IMR-90 (cell line): ENCODE measurements at regions not wholly inside any gene's neighbourhood (a gene's known extent, or its start where the extent isn't known, plus 50 kb on each side); places are given as distances from the start of the nearest gene placed in this dataset.

Source experiments
- ATAC-seq: fragments of 200-7000 bp; cut with Tn5 transposase; 2 replicates; pipeline ENCODE4 v1.9.1; 2020; ENCODE audit warnings: low read depth, mild to moderate bottlenecking, moderate library complexity
- BruUV-seq: library from RNA; stranded (reverse); fragments of 400-500 nt; replicated peaks from 2 replicates; lab custom pipeline; 2021; lab: Mats Ljungman, UMichigan
- CTCF ChIA-PET: fragments of 300-600 bp; formaldehyde crosslinking; extraction: SDS; loops from one replicate; lab custom pipeline; 2021; ENCODE audit warnings: antibody characterized with exemption; lab: Yijun Ruan, JAX
- POLR2A ChIA-PET: fragments of 300-600 bp; sonication (Branson Sonifier 250); formaldehyde crosslinking; loops from one replicate; lab custom pipeline; 2022; ENCODE audit warnings: antibody characterized with exemption; ENCODE audit not compliant: unreplicated experiment; lab: Charles Lee
- DNase-seq: peaks from one replicate; pipeline ENCODE4 v3.0.0; 2013
- H2AFZ ChIP-seq: replicated peaks from 2 replicates; pipeline ENCODE3; 2013; ENCODE audit warnings: low read length, mild to moderate bottlenecking; ENCODE audit not compliant: poor library complexity
- H2AK5ac ChIP-seq: 2 replicates; pipeline ENCODE4 v1.6.1; 2013; ENCODE audit warnings: low read depth, low read length, inconsistent platforms
- H2AK9ac ChIP-seq: replicated peaks from 2 replicates; pipeline ENCODE3; 2013; ENCODE audit warnings: mild to moderate bottlenecking, low read depth, low read length, moderate library complexity; ENCODE audit not compliant: poor library complexity
- H2BK120ac ChIP-seq: 2 replicates; pipeline ENCODE4 v1.6.1; 2013; ENCODE audit warnings: low read depth, low read length, inconsistent platforms
- H2BK15ac ChIP-seq: 3 replicates; pipeline ENCODE4 v1.6.1; 2013; ENCODE audit warnings: low read depth, low read length, inconsistent platforms
- H2BK20ac ChIP-seq: 2 replicates; pipeline ENCODE4 v1.6.1; 2013; ENCODE audit warnings: low read depth, mild to moderate bottlenecking, inconsistent platforms, low read length, moderate library complexity
- H2BK5ac ChIP-seq: 2 replicates; pipeline ENCODE4 v1.6.1; 2013; ENCODE audit warnings: mild to moderate bottlenecking, low read depth, low read length, inconsistent platforms; ENCODE audit not compliant: poor library complexity, severe bottlenecking
- H3K14ac ChIP-seq: replicated peaks from 2 replicates; pipeline ENCODE4 v1.6.1; 2013; ENCODE audit warnings: low read depth, low read length, inconsistent platforms
- H3K18ac ChIP-seq: 2 replicates; pipeline ENCODE4 v1.6.1; 2013; ENCODE audit warnings: low read depth, low read length, control low read depth
- H3K23ac ChIP-seq: 2 replicates; pipeline ENCODE4 v1.6.1; 2013; ENCODE audit warnings: low read depth, low read length, inconsistent platforms
- H3K27ac ChIP-seq: 2 replicates; pipeline ENCODE4 v1.5.1; 2013; ENCODE audit warnings: mild to moderate bottlenecking, control low read depth, low read length; ENCODE audit not compliant: insufficient read depth
- H3K27me3 ChIP-seq: 2 replicates; pipeline ENCODE4 v1.6.1; 2013; ENCODE audit warnings: low read length; ENCODE audit not compliant: control insufficient read depth, insufficient read depth
- H3K36me3 ChIP-seq: 2 replicates; pipeline ENCODE4 v1.6.1; 2013; ENCODE audit warnings: low read length, mixed read lengths; ENCODE audit not compliant: control insufficient read depth, insufficient read depth
- H3K4ac ChIP-seq: 2 replicates; pipeline ENCODE4 v1.6.1; 2013; ENCODE audit warnings: low read depth, low read length, inconsistent platforms
- H3K4me1 ChIP-seq: 2 replicates; pipeline ENCODE4 v1.6.1; 2013; ENCODE audit warnings: low read length, mixed read lengths; ENCODE audit not compliant: control insufficient read depth, insufficient read depth
- H3K4me2 ChIP-seq: 2 replicates; pipeline ENCODE4 v1.6.1; 2013; ENCODE audit warnings: low read depth, mild to moderate bottlenecking, control low read depth, low read length, moderate library complexity
- H3K4me3 ChIP-seq: 2 replicates; pipeline ENCODE4 v1.5.1; 2013; ENCODE audit warnings: low read depth, mild to moderate bottlenecking, control low read depth, low read length, moderate library complexity; ENCODE audit not compliant: insufficient read depth
- H3K56ac ChIP-seq: 2 replicates; pipeline ENCODE4 v1.6.1; 2013; ENCODE audit warnings: low read length, inconsistent platforms; ENCODE audit not compliant: insufficient read depth; ENCODE audit errors: extremely low read depth
- H3K79me1 ChIP-seq, 2 experiments: 2 replicates each; pipeline ENCODE4 v1.6.1; 2013; ENCODE audit warnings: low read length in 2 of 2, inconsistent platforms in 1 of 2, low read depth in 1 of 2
- H3K9ac ChIP-seq: 2 replicates; pipeline ENCODE4 v1.6.1; 2013; ENCODE audit warnings: low read depth, low read length, control low read depth
- H3K9me1 ChIP-seq: 2 replicates; pipeline ENCODE4 v1.6.1; 2013; ENCODE audit warnings: low read length, inconsistent platforms; ENCODE audit not compliant: insufficient read depth
- H3K9me3 ChIP-seq: 2 replicates; pipeline ENCODE4 v1.6.1; 2013; ENCODE audit warnings: low read length; ENCODE audit not compliant: control insufficient read depth, insufficient read depth
- H4K20me1 ChIP-seq: 2 replicates; pipeline ENCODE4 v1.6.1; 2013; ENCODE audit warnings: low read length, inconsistent platforms; ENCODE audit not compliant: insufficient read depth
- H4K5ac ChIP-seq: 2 replicates; pipeline ENCODE4 v1.6.1; 2013; ENCODE audit warnings: mild to moderate bottlenecking, low read depth, low read length, control low read depth
- H4K8ac ChIP-seq, 2 experiments: 2 replicates each; pipeline ENCODE4 v1.6.1; 2013; ENCODE audit warnings: low read depth in 2 of 2, low read length in 2 of 2, control low read depth in 1 of 2, inconsistent platforms in 1 of 2
- H4K91ac ChIP-seq: 2 replicates; pipeline ENCODE4 v1.6.1; 2013; ENCODE audit warnings: low read depth, low read length, inconsistent platforms; ENCODE audit not compliant: insufficient read depth
- BHLHE40 ChIP-seq: fragments of 150-350 bp; IDR thresholded peaks from 2 replicates; pipeline ENCODE4 v1.6.1; 2016; ENCODE audit warnings: mild to moderate bottlenecking, low read depth, low read length
- CEBPB ChIP-seq: IDR thresholded peaks from 2 replicates; pipeline ENCODE4 v1.6.1; 2012; ENCODE audit warnings: low read depth, low read length, improper control_type of control experiment
- CHD1 ChIP-seq: IDR thresholded peaks from 2 replicates; pipeline ENCODE4 v1.6.1; 2012; ENCODE audit warnings: low read depth, low read length, improper control_type of control experiment
- FOS ChIP-seq: fragments of 150-350 bp; IDR thresholded peaks from 2 replicates; pipeline ENCODE4 v1.6.1; 2016; ENCODE audit warnings: low read depth, low read length
- MAFK ChIP-seq: IDR thresholded peaks from 2 replicates; pipeline ENCODE4 v1.6.1; 2012; ENCODE audit warnings: low read depth, low read length, improper control_type of control experiment
- MAZ ChIP-seq: IDR thresholded peaks from 2 replicates; pipeline ENCODE4 v1.6.1; 2012; ENCODE audit warnings: low read depth, mild to moderate bottlenecking, low read length, improper control_type of control experiment, moderate library complexity, borderline replicate concordance
- MXI1 ChIP-seq: IDR thresholded peaks from 2 replicates; pipeline ENCODE4 v1.6.1; 2012; ENCODE audit warnings: low read depth, mild to moderate bottlenecking, low read length, moderate library complexity, borderline replicate concordance
- NFE2L2 ChIP-seq: fragments of 150-350 bp; IDR thresholded peaks from 2 replicates; pipeline ENCODE4 v1.6.1; 2016; ENCODE audit warnings: low read depth, mild to moderate bottlenecking, low read length
- POLR2A ChIP-seq: IDR thresholded peaks from 2 replicates; pipeline ENCODE4 v1.6.1; 2012; ENCODE audit warnings: mild to moderate bottlenecking, low read depth, low read length
- RAD21 ChIP-seq: IDR thresholded peaks from 2 replicates; pipeline ENCODE4 v1.6.1; 2012; ENCODE audit warnings: low read length, improper control_type of control experiment
- RCOR1 ChIP-seq: IDR thresholded peaks from 2 replicates; pipeline ENCODE4 v1.6.1; 2012; ENCODE audit warnings: mild to moderate bottlenecking, low read length, improper control_type of control experiment; ENCODE audit not compliant: insufficient replicate concordance
- RFX5 ChIP-seq: IDR thresholded peaks from 2 replicates; pipeline ENCODE4 v1.8.0; 2012; ENCODE audit warnings: low read depth, mild to moderate bottlenecking, low read length, moderate library complexity
- SMC3 ChIP-seq: fragments of 150-350 bp; IDR thresholded peaks from 2 replicates; pipeline ENCODE4 v1.6.1; 2016; ENCODE audit warnings: low read depth, mild to moderate bottlenecking, antibody characterized with exemption, low read length, moderate library complexity
- WGBS, 2 experiments: methylation state at CpG; one replicate each; pipeline versions ENCODE4 v1.1.5 to v1.1.7; 2013; ENCODE audit warnings: missing lambda C conversion rate in 2 of 2; ENCODE audit not compliant: insufficient read length in 1 of 2; ENCODE audit errors: extremely low coverage in 2 of 2; 5-methylcytosine and 5-hydroxymethylcytosine counted together
- dilution Hi-C: fragments of 300-500 bp; cut with HindIII; formaldehyde crosslinking; loops from one replicate; pipeline ENCODE4 v1.14.3; 2018; ENCODE audit warnings: low sequenced_read_pairs; ENCODE audit not compliant: unreplicated experiment
- in situ Hi-C: fragments of 300-500 bp; cut with MboI; formaldehyde crosslinking; loops from 3 replicates; pipeline ENCODE4 v1.14.3; 2019; ENCODE audit warnings: low sequenced_read_pairs, inconsistent platforms, mixed read lengths
- intact Hi-C: fragments of 100-400 bp; cut with micrococcal nuclease; formaldehyde crosslinking; loops from 2 replicates; pipeline ENCODE4 v1.10.0; 2022
- TF ChIP-seq, protein P1 (sequence below): fragments of 150-350 bp; IDR thresholded peaks from 2 replicates; pipeline ENCODE4 v1.6.1; 2016; ENCODE audit warnings: low read depth, mild to moderate bottlenecking, low read length, moderate library complexity, borderline replicate concordance
- TF ChIP-seq, protein P2 (sequence below): fragments of 150-350 bp; IDR thresholded peaks from 2 replicates; pipeline ENCODE4 v1.6.1; 2017; ENCODE audit warnings: mild to moderate bottlenecking, antibody characterized with exemption, low read length, low read depth
- TF ChIP-seq, protein P3 (sequence below): conservative IDR thresholded peaks from 2 replicates; pipeline ENCODE4 v1.5.1; 2012; ENCODE audit warnings: mild to moderate bottlenecking, low read depth, low read length, improper control_type of control experiment

DNA sequence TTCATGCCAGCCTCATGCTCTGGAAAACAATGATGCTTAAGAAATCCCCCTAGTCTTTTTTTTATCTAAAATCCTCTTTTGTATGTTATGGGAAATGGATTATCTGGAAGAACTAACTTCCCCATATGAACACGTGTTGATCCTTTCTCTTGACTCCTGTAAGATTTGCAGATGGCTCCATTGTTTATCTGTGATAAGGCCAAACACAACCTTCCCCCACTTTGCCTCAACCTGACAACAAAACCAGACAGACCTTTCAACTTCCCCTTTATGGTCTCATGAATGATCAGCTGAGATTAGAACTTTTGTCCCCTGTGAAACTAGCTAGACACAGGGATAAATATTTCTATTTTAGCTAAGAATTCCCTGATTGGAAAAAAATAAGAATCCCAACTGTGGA is 828.0 kb upstream of the CDH2 start:
- POLR2A ChIA-PET: no interaction called here
- in situ Hi-C loops: no loop called here
- H2AFZ ChIP-seq: no peak overlapping the region

More for the DNA sequence above, 828.0 kb upstream of the CDH2 start:
- Histone ChIP-seq H3K4me2 (no peak overlapping the region), H3K18ac (no peak overlapping the region; the same call in 1 of the 2 replicates), H4K5ac (no peak overlapping the region), H4K91ac (no peak overlapping the region), H2BK120ac (no peak overlapping the region), H2BK15ac (no peak overlapping the region), H3K9me3 (no peaks in the 10 kb centered on the region), H3K9me1 (no peaks in the 10 kb centered on the region; the same call in 1 of the 2 replicates), H4K20me1 (no peaks in the 10 kb centered on the region), H3K27ac (no peak overlapping the region), H3K9ac (no peak overlapping the region), H3K27me3 (no peaks in the 10 kb centered on the region), H2BK20ac (no peak overlapping the region), H3K4ac (no peak overlapping the region), H2AK5ac (no peak overlapping the region), H3K79me1 (no peaks in the 10 kb centered on the region), H3K4me1 (no peaks in the 10 kb centered on the region), H3K56ac (no peak overlapping the region), H4K8ac (no peak overlapping the region), H2AK9ac (no peak overlapping the region), H3K4me3 (no peak overlapping the region), H3K36me3 (no peaks in the 10 kb centered on the region), H3K14ac (no peak overlapping the region), H2BK5ac (no peak overlapping the region), H3K23ac (no peak overlapping the region)
- intact Hi-C loops (loop anchor here (10.0 kb wide), 1 partner anchor 430 kb away; no protein-coding TSS in a partner anchor), dilution Hi-C loops (no loop called here)
- no peak for ATAC-seq
- TF ChIP-seq RCOR1: no peak
- no peak for TF ChIP-seq NFE2L2
- no peak for TF ChIP-seq BHLHE40
- no peak for TF ChIP-seq MXI1
- no peak for TF ChIP-seq RFX5
- TF ChIP-seq, protein P1, sequence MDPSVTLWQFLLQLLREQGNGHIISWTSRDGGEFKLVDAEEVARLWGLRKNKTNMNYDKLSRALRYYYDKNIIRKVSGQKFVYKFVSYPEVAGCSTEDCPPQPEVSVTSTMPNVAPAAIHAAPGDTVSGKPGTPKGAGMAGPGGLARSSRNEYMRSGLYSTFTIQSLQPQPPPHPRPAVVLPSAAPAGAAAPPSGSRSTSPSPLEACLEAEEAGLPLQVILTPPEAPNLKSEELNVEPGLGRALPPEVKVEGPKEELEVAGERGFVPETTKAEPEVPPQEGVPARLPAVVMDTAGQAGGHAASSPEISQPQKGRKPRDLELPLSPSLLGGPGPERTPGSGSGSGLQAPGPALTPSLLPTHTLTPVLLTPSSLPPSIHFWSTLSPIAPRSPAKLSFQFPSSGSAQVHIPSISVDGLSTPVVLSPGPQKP: no peak
- TF ChIP-seq MAZ: no peak
- TF ChIP-seq MAFK: no peak
- TF ChIP-seq RAD21: no peak
- TF ChIP-seq, protein P2, sequence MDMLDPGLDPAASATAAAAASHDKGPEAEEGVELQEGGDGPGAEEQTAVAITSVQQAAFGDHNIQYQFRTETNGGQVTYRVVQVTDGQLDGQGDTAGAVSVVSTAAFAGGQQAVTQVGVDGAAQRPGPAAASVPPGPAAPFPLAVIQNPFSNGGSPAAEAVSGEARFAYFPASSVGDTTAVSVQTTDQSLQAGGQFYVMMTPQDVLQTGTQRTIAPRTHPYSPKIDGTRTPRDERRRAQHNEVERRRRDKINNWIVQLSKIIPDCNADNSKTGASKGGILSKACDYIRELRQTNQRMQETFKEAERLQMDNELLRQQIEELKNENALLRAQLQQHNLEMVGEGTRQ: no peak
- no peak for TF ChIP-seq POLR2A
- no peak for TF ChIP-seq SMC3
- TF ChIP-seq CEBPB: no peak
- no peak for TF ChIP-seq FOS
- no peak for TF ChIP-seq CHD1
- TF ChIP-seq, protein P3, sequence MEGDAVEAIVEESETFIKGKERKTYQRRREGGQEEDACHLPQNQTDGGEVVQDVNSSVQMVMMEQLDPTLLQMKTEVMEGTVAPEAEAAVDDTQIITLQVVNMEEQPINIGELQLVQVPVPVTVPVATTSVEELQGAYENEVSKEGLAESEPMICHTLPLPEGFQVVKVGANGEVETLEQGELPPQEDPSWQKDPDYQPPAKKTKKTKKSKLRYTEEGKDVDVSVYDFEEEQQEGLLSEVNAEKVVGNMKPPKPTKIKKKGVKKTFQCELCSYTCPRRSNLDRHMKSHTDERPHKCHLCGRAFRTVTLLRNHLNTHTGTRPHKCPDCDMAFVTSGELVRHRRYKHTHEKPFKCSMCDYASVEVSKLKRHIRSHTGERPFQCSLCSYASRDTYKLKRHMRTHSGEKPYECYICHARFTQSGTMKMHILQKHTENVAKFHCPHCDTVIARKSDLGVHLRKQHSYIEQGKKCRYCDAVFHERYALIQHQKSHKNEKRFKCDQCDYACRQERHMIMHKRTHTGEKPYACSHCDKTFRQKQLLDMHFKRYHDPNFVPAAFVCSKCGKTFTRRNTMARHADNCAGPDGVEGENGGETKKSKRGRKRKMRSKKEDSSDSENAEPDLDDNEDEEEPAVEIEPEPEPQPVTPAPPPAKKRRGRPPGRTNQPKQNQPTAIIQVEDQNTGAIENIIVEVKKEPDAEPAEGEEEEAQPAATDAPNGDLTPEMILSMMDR: no peak
- DNase-seq: no peak
- BruUV-seq: no TSS peak
- CTCF ChIA-PET: no interaction called here
- WGBS, 2 experiments: no CpG with 5 or more reads among the region's 1 CpG
